HG03066 (cell line): ENCODE measurements at regions not wholly inside any gene's neighbourhood (a gene's known extent, or its start where the extent isn't known, plus 50 kb on each side); places are given as distances from the start of the nearest gene placed in this dataset.
"Not testable (repeated sequence)": the region's sequence is repeated elsewhere in the genome, so short reads cannot be mapped to it uniquely, and the experiment has no call there.

Experiments
- ATAC-seq: cut with Tn5 transposase; IDR thresholded peaks from one replicate; pipeline ENCODE4 v1.9.1; 2021; ENCODE audit warnings: low read depth; ENCODE audit not compliant: unreplicated experiment

- ATAC-seq = no peak
These were observed 70.1 kb downstream of the ZNF330 start for GRCh38 chr4:141290771-141291170.

- no peak for ATAC-seq
These were observed 73.6 kb downstream of the ZNF330 start for GRCh38 chr4:141294306-141294705.

- ATAC-seq = no peak
These were observed 80.5 kb downstream of the ZNF330 start for GRCh38 chr4:141301216-141301615.

- no peak for ATAC-seq
These were observed 82.2 kb downstream of the ZNF330 start for GRCh38 chr4:141302924-141303323.

- no peak for ATAC-seq
These were observed 83.7 kb downstream of the ZNF330 start for GRCh38 chr4:141304346-141304745.

- ATAC-seq = no peak
These were observed 85.6 kb downstream of the ZNF330 start for GRCh38 chr4:141306331-141306730.

GRCh38 chr4:141307241-141307689 lies 86.6 kb downstream of the ZNF330 start:
- peak; percentile 100 for ATAC-seq

GRCh38 chr4:141309874-141310273 lies 89.2 kb downstream of the ZNF330 start:
- ATAC-seq = no peak

GRCh38 chr4:141311246-141312204 lies 90.8 kb downstream of the ZNF330 start:
- no peak for ATAC-seq

GRCh38 chr4:141314627-141315026 lies 93.9 kb downstream of the ZNF330 start:
- ATAC-seq = no peak

GRCh38 chr4:141328560-141329173 lies 108.0 kb downstream of the ZNF330 start:
- no peak for ATAC-seq

GRCh38 chr4:141329174-141329569 lies 108.5 kb downstream of the ZNF330 start:
- ATAC-seq = no peak

- no peak for ATAC-seq
These were observed 109.9 kb downstream of the ZNF330 start for GRCh38 chr4:141330616-141331015.

- no peak for ATAC-seq
These were observed 111.1 kb downstream of the ZNF330 start for GRCh38 chr4:141331534-141332358.

GRCh38 chr4:141332359-141333181 lies 111.9 kb downstream of the ZNF330 start:
- ATAC-seq = not testable (repeated sequence)

GRCh38 chr4:141333456-141334230 lies 112.9 kb downstream of the ZNF330 start:
- not testable (repeated sequence) for ATAC-seq

- ATAC-seq = no peak
These were observed 114.5 kb downstream of the ZNF330 start for GRCh38 chr4:141335166-141335565.

GRCh38 chr4:141338238-141338637 lies 117.5 kb downstream of the ZNF330 start:
- no peak for ATAC-seq

- ATAC-seq = no peak
These were observed 118.7 kb downstream of the ZNF330 start for GRCh38 chr4:141339391-141339790.
